ENCODE measurements at regions not wholly inside any gene's neighbourhood (a gene's known extent, or its start where the extent isn't known, plus 50 kb on each side); places are given as distances from the start of the nearest gene placed in this dataset.

DNA sequence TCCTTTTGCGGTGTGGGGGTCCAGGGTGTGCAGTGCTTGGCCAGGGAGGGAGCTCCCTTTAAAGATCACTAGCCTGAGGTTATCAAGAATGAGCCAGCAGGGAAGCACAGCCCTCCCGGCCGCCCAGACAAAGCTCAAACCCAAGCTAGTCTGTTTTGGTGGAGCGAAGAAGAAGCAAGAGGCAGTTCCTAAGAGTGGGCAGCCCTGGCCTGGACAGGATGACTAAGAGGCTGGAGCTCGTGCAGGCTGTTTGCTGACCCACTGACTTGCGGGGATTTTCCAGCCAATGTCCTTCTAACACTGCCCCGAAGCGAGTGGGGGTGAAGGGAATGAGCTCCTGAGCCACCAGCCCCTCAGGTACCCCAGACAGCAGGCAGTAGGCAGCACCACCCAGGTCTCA, 134.4 kb downstream of the COPRS start:
- Histone ChIP-seq H3K4me1 (ENCODE audit: control insufficient read depth in 1 of 2, insufficient read depth in 2 of 2, low read length in 2 of 2) (no peaks in the 10 kb centered on the region), H2BK12ac (ENCODE audit: low read length) (no peak overlapping the region), H2AFZ (ENCODE audit: insufficient read depth, low read length, poor library complexity) (no peak overlapping the region), H3K14ac (ENCODE audit: low read length) (no peak overlapping the region), H2BK120ac (ENCODE audit: insufficient read depth, low read length, poor library complexity) (no peak overlapping the region), H4K91ac (ENCODE audit: low read depth, low read length) (no peak overlapping the region), H3K4ac (ENCODE audit: low read depth, low read length) (no peak overlapping the region), H3K79me2 (ENCODE audit: control insufficient read depth, insufficient read depth, low read length, poor library complexity) (no peaks in the 10 kb centered on the region), H3K27ac (ENCODE audit: low read depth, low read length) (no peak overlapping the region), H3K23ac (ENCODE audit: low read length) (no peak overlapping the region), H4K12ac (ENCODE audit: low read depth, low read length) (no peak overlapping the region), H3K9me3 (ENCODE audit: insufficient read depth, low read depth, low read length) (peaks cover 2% of the 10 kb centered on the region), H3K27me3 (ENCODE audit: insufficient read depth, low read length) (no peaks in the 10 kb centered on the region), H3K79me1 (ENCODE audit: low read length) (no peaks in the 10 kb centered on the region), H2AK5ac (ENCODE audit: low read length) (no peak overlapping the region), H3K4me3 (ENCODE audit: low read depth, low read length) (no peak overlapping the region), H3K36me3 (ENCODE audit: control insufficient read depth in 1 of 2, insufficient read depth in 2 of 2, low read length in 2 of 2) (no peaks in the 10 kb centered on the region), H3K9ac (ENCODE audit: low read length) (no peak overlapping the region), H2BK5ac (ENCODE audit: low read depth, low read length, poor library complexity) (no peak overlapping the region), H3K18ac (ENCODE audit: low read length) (no peak overlapping the region), H3K4me2 (ENCODE audit: low read length) (no peak overlapping the region), H4K8ac (ENCODE audit: low read depth, low read length) (no peak overlapping the region)
- no peak for DNase-seq
- no CpG with 5 or more reads among the region's 8 CpGs for WGBS (ENCODE audit: extremely low coverage, insufficient coverage, insufficient read length)

DNA sequence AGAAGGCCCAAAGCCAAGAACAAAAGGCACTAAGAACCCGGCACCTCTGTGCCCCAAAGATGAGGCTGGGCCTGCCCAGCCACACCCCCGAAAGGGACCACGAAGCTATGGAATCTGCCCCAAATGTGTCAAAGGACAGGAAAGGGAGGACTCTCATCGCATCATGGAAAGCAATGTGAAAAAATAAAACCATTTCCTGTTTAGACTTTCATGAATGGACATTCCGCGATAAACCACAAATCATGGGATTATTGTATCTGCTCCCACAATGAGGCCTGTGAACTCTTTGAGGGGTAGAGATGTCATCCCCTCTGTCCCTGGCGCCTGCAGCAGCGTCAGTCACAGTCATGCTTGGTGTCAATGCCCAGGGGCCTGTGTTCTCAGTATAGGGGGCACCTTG, 135.0 kb downstream of the COPRS start:
- H2AFZ ChIP-seq (ENCODE audit: insufficient read depth, low read length, poor library complexity): no peak overlapping the region
- H3K18ac ChIP-seq (ENCODE audit: low read length): no peak overlapping the region
- H3K9ac ChIP-seq (ENCODE audit: low read length): no peak overlapping the region
- WGBS (ENCODE audit: extremely low coverage, insufficient coverage, insufficient read length): no CpG with 5 or more reads among the region's 8 CpGs
- H3K4ac ChIP-seq (ENCODE audit: low read depth, low read length): no peak overlapping the region
- H3K36me3 ChIP-seq (ENCODE audit: control insufficient read depth in 1 of 2, insufficient read depth in 2 of 2, low read length in 2 of 2): no peaks in the 10 kb centered on the region
- H3K4me1 ChIP-seq (ENCODE audit: control insufficient read depth in 1 of 2, insufficient read depth in 2 of 2, low read length in 2 of 2): no peaks in the 10 kb centered on the region
- no peak overlapping the region for H3K14ac ChIP-seq (ENCODE audit: low read length)
- no peak overlapping the region for H4K12ac ChIP-seq (ENCODE audit: low read depth, low read length)
- H4K8ac ChIP-seq (ENCODE audit: low read depth, low read length): no peak overlapping the region
- no peaks in the 10 kb centered on the region for H3K79me1 ChIP-seq (ENCODE audit: low read length)
- no peaks in the 10 kb centered on the region for H3K27me3 ChIP-seq (ENCODE audit: insufficient read depth, low read length)
- peaks cover 2% of the 10 kb centered on the region for H3K9me3 ChIP-seq (ENCODE audit: insufficient read depth, low read depth, low read length)
- H2BK12ac ChIP-seq (ENCODE audit: low read length): no peak overlapping the region
- H3K4me2 ChIP-seq (ENCODE audit: low read length): no peak overlapping the region
- no peak overlapping the region for H2AK5ac ChIP-seq (ENCODE audit: low read length)
- H2BK120ac ChIP-seq (ENCODE audit: insufficient read depth, low read length, poor library complexity): no peak overlapping the region
- no peaks in the 10 kb centered on the region for H3K79me2 ChIP-seq (ENCODE audit: control insufficient read depth, insufficient read depth, low read length, poor library complexity)
- no peak overlapping the region for H4K91ac ChIP-seq (ENCODE audit: low read depth, low read length)
- H3K27ac ChIP-seq (ENCODE audit: low read depth, low read length): no peak overlapping the region
- DNase-seq: no peak
- H3K4me3 ChIP-seq (ENCODE audit: low read depth, low read length): no peak overlapping the region
- no peak overlapping the region for H3K23ac ChIP-seq (ENCODE audit: low read length)
- no peak overlapping the region for H2BK5ac ChIP-seq (ENCODE audit: low read depth, low read length, poor library complexity)

DNA sequence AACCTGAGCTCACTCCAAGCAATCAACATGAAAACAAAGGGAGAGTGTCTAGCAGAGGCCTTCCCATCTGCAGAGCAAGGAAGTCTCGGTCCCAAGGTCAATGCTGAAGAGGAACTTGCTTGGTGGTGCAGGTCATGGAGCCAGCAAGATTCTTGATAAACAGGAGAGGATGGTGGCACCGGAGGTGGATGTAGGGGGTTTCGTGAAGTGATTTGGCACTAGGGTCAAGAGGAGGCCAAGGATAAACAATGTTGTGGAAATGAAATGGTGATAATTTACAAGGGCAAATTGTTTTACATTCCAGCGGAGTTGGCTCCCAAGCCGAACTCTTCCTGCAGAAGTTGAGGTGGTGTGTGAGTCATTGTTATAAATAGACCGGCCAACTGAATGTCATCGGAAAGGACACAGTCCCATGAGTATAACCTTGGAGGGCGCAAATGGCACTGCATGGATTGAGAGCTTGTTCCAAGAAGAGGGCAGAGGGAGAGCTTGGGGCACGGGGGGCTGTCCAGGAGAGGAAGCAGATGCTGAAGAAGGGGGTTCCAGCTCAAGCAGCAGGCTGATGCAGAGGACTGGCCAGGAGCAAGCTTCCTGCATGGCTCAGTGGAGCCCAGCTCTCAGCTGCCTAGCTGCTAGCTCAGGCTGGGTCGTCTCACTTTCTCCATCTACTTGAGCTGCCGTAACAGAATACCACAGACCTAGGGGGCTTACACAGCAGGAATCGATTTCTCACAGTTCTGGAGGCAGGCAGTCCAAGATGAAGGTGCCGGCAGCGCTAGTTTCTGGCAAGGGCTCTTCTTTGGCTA, 136.6 kb downstream of the COPRS start:
- Histone ChIP-seq H3K79me1 (ENCODE audit: low read length) (no peaks in the 10 kb centered on the region), H3K27me3 (ENCODE audit: insufficient read depth, low read length) (no peaks in the 10 kb centered on the region), H3K4me3 (ENCODE audit: low read depth, low read length) (no peak overlapping the region), H2BK120ac (ENCODE audit: insufficient read depth, low read length, poor library complexity) (no peak overlapping the region), H3K4ac (ENCODE audit: low read depth, low read length) (no peak overlapping the region), H2AK5ac (ENCODE audit: low read length) (no peak overlapping the region), H3K18ac (ENCODE audit: low read length) (no peak overlapping the region), H3K4me1 (ENCODE audit: control insufficient read depth in 1 of 2, insufficient read depth in 2 of 2, low read length in 2 of 2) (no peaks in the 10 kb centered on the region), H4K8ac (ENCODE audit: low read depth, low read length) (no peak overlapping the region), H3K27ac (ENCODE audit: low read depth, low read length) (no peak overlapping the region), H3K36me3 (ENCODE audit: control insufficient read depth in 1 of 2, insufficient read depth in 2 of 2, low read length in 2 of 2) (no peaks in the 10 kb centered on the region), H3K14ac (ENCODE audit: low read length) (no peak overlapping the region), H2AFZ (ENCODE audit: insufficient read depth, low read length, poor library complexity) (no peak overlapping the region), H2BK5ac (ENCODE audit: low read depth, low read length, poor library complexity) (no peak overlapping the region), H3K9ac (ENCODE audit: low read length) (no peak overlapping the region), H4K12ac (ENCODE audit: low read depth, low read length) (no peak overlapping the region), H3K4me2 (ENCODE audit: low read length) (no peak overlapping the region), H3K79me2 (ENCODE audit: control insufficient read depth, insufficient read depth, low read length, poor library complexity) (no peaks in the 10 kb centered on the region), H4K91ac (ENCODE audit: low read depth, low read length) (no peak overlapping the region), H2BK12ac (ENCODE audit: low read length) (no peak overlapping the region), H3K9me3 (ENCODE audit: insufficient read depth, low read depth, low read length) (peaks cover 2% of the 10 kb centered on the region), H3K23ac (ENCODE audit: low read length) (no peak overlapping the region)
- DNase-seq: no peak
- no CpG with 5 or more reads among the region's 14 CpGs for WGBS (ENCODE audit: extremely low coverage, insufficient coverage, insufficient read length)

DNA sequence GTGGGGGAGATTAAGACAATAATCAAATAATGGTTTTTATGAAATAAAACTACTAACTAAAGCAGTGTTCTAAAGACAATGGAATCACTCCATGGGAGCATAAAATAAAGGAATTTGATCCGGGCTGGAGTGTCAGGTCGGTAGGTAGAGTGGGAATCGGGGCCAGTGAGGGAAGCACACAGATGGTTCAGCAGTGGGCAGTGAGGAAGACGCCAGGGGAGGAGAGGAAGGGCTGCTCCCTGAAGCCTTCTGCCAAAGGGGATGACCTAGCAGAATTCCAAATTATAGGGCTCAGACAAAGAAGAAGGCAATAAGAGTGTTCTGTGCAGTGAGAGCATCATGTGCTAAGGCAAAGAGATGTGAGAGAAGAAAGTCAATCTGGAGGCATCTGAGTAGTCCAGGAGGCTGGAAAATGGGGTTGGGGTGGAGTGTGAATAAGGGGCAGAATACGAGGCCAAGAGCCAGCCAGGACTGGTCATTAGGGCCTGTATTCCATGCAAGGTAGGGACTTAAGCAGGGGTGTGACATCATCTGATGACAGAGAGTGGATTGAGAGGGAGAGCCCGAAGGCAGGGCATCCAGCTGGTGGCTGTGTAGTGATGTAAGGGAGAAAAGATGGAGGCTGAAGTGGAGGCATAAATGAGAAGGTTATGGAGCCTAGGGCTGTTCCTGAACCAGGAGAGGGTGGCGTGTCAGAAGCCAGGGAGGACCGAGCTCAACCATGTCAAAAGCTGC, 137.6 kb downstream of the COPRS start:
- Histone ChIP-seq H3K27ac (ENCODE audit: low read depth, low read length) (no peak overlapping the region), H3K79me1 (ENCODE audit: low read length) (no peaks in the 10 kb centered on the region), H3K4me1 (ENCODE audit: control insufficient read depth in 1 of 2, insufficient read depth in 2 of 2, low read length in 2 of 2) (no peaks in the 10 kb centered on the region), H2AK5ac (ENCODE audit: low read length) (no peak overlapping the region), H3K9me3 (ENCODE audit: insufficient read depth, low read depth, low read length) (peaks cover 2% of the 10 kb centered on the region), H3K14ac (ENCODE audit: low read length) (no peak overlapping the region), H4K12ac (ENCODE audit: low read depth, low read length) (no peak overlapping the region), H4K91ac (ENCODE audit: low read depth, low read length) (no peak overlapping the region), H4K8ac (ENCODE audit: low read depth, low read length) (no peak overlapping the region), H3K79me2 (ENCODE audit: control insufficient read depth, insufficient read depth, low read length, poor library complexity) (no peaks in the 10 kb centered on the region), H3K4me2 (ENCODE audit: low read length) (no peak overlapping the region), H3K4me3 (ENCODE audit: low read depth, low read length) (no peak overlapping the region), H3K4ac (ENCODE audit: low read depth, low read length) (no peak overlapping the region), H3K18ac (ENCODE audit: low read length) (no peak overlapping the region), H2BK5ac (ENCODE audit: low read depth, low read length, poor library complexity) (no peak overlapping the region), H2BK120ac (ENCODE audit: insufficient read depth, low read length, poor library complexity) (no peak overlapping the region), H3K36me3 (ENCODE audit: control insufficient read depth in 1 of 2, insufficient read depth in 2 of 2, low read length in 2 of 2) (no peaks in the 10 kb centered on the region), H2BK12ac (ENCODE audit: low read length) (no peak overlapping the region), H3K23ac (ENCODE audit: low read length) (no peak overlapping the region), H3K27me3 (ENCODE audit: insufficient read depth, low read length) (no peaks in the 10 kb centered on the region), H2AFZ (ENCODE audit: insufficient read depth, low read length, poor library complexity) (no peak overlapping the region), H3K9ac (ENCODE audit: low read length) (no peak overlapping the region)
- no CpG with 5 or more reads among the region's 8 CpGs for WGBS (ENCODE audit: extremely low coverage, insufficient coverage, insufficient read length)
- no peak for DNase-seq

All from trophoblast cell (in vitro differentiated cells and primary cell).